ENCODE measurements at regions not wholly inside any gene's neighbourhood (a gene's known extent, or its start where the extent isn't known, plus 50 kb on each side); places are given as distances from the start of the nearest gene placed in this dataset.
A peak's percentile ranks its signal among the peaks of the same experiment; 100 is the strongest.

- peak; percentile 4 for DNase-seq (ENCODE audit: low read depth)
- no peak for TF ChIP-seq CTCF (IDR thresholded peaks at IDR 0.05; ENCODE audit: low read depth, low read length)
- TF ChIP-seq POLR2A (IDR thresholded peaks at IDR 0.05; ENCODE audit: extremely low read depth, insufficient read length): no peak
- TF ChIP-seq, protein P1, sequence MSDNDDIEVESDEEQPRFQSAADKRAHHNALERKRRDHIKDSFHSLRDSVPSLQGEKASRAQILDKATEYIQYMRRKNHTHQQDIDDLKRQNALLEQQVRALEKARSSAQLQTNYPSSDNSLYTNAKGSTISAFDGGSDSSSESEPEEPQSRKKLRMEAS (IDR thresholded peaks at IDR 0.05; ENCODE audit: low read depth, low read length): no peak
- TF ChIP-seq MYC (IDR thresholded peaks at IDR 0.05; ENCODE audit: low read depth, low read length): no peak
- no peak overlapping the region for H3K4me3 ChIP-seq (ENCODE audit: low read depth, low read length)
Measured at GRCh38 chr3:68378631-68379030, 553.7 kb downstream of the TAFA4 start.

DNA sequence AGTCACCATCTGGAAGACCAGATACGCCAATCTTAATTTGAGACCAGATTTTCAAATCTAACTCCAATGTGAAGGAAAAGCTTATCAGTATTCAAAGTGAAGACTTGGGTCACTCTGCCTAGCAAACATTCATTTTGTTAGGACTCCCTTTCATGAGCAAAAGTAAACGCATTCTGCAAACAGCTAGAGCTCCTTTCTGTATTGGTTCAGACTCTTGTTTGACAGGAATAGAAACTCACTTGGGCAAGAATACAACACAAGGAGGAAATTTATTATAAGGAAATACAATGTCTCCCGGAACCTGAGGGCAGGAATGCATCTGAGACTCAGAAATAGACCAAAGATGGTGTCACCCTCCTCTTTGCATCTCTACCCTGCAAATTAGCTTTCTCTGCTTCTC is 558.6 kb downstream of the TAFA4 start:
- no peak overlapping the region for H3K4me3 ChIP-seq (ENCODE audit: low read depth, low read length)
- DNase-seq (ENCODE audit: low read depth): no peak
- TF ChIP-seq POLR2A (IDR thresholded peaks at IDR 0.05; ENCODE audit: extremely low read depth, insufficient read length) (no peak), CTCF (IDR thresholded peaks at IDR 0.05; ENCODE audit: low read depth, low read length) (no peak), MYC (IDR thresholded peaks at IDR 0.05; ENCODE audit: low read depth, low read length) (no peak)
- TF ChIP-seq, protein P1 (IDR thresholded peaks at IDR 0.05; ENCODE audit: low read depth, low read length): no peak

DNA sequence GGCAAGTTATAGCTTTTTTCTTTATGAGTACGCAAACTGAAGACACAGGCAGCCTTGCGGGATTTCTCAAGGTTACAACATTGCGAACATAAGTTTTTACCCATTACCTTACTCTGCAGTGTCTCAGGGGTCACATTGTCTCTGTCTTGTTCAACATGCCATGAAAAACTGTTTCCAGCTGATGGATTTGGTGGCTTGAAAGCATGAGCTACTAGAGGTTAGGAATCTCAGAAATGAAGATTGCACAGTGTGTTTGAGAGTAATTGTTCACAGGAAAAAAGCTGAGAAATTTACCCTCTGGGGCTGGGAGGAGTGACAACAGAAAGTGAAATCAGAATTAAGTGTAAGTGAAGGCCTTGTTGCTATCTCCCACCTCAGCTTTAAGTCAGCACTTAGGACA is 568.6 kb downstream of the TAFA4 start:
- no peak for DNase-seq (ENCODE audit: low read depth)
- TF ChIP-seq CTCF (IDR thresholded peaks at IDR 0.05; ENCODE audit: low read depth, low read length): no peak
- no peak for TF ChIP-seq POLR2A (IDR thresholded peaks at IDR 0.05; ENCODE audit: extremely low read depth, insufficient read length)
- TF ChIP-seq, protein P1 (IDR thresholded peaks at IDR 0.05; ENCODE audit: low read depth, low read length): no peak
- no peak for TF ChIP-seq MYC (IDR thresholded peaks at IDR 0.05; ENCODE audit: low read depth, low read length)
- H3K4me3 ChIP-seq (ENCODE audit: low read depth, low read length): no peak overlapping the region

DNA sequence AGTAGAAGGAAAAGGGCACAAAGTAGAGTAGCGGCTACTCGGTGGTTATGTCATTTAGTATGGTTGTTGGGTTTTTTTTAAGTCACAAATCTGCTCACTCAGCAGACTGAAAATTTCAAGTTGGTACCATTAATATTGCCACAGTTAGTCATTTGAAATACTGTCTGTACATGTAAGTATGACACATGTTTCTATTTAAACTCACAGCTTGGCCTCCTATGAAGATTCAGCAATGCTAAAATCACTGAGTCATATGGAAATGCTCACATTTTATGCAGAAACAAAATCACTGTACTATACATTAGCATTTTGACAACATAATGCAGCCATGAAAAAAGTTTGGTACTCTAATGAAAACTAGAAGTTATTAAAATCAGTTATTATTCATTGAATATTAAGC is 571.9 kb downstream of the TAFA4 start:
- no peak for DNase-seq (ENCODE audit: low read depth)
- H3K4me3 ChIP-seq (ENCODE audit: low read depth, low read length): no peak overlapping the region
- TF ChIP-seq, protein P1 (IDR thresholded peaks at IDR 0.05; ENCODE audit: low read depth, low read length): no peak
- TF ChIP-seq MYC (IDR thresholded peaks at IDR 0.05; ENCODE audit: low read depth, low read length) (no peak), POLR2A (IDR thresholded peaks at IDR 0.05; ENCODE audit: extremely low read depth, insufficient read length) (no peak), CTCF (IDR thresholded peaks at IDR 0.05; ENCODE audit: low read depth, low read length) (no peak)

DNA sequence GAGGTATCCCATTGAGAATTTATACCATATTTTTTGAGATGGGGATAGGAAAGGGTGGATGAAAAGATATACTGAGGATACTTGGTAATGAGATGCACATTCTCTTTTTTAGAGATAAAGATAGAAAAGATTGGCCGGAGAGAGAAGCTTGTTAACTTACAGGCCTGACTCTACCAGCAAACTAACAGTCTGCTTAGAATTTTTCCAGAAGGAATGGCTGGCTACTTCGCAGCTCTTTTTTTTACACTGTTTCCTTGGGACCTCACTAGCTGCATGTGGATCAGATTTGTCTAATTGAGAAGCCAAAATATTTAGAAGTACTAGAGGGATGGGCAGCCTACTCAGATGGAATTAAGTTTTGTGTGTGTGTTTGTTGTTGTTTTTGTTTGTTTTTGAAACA is 586.6 kb downstream of the TAFA4 start:
- no peak for TF ChIP-seq CTCF (IDR thresholded peaks at IDR 0.05; ENCODE audit: low read depth, low read length)
- no peak for TF ChIP-seq MYC (IDR thresholded peaks at IDR 0.05; ENCODE audit: low read depth, low read length)
- TF ChIP-seq, protein P1 (IDR thresholded peaks at IDR 0.05; ENCODE audit: low read depth, low read length): no peak
- no peak for TF ChIP-seq POLR2A (IDR thresholded peaks at IDR 0.05; ENCODE audit: extremely low read depth, insufficient read length)
- no peak for DNase-seq (ENCODE audit: low read depth)
- no peak overlapping the region for H3K4me3 ChIP-seq (ENCODE audit: low read depth, low read length)

GRCh38 chr3:68342426-68342825 is 589.9 kb downstream of the TAFA4 start:
- H3K4me3 ChIP-seq (ENCODE audit: low read depth, low read length): no peak overlapping the region
- no peak for DNase-seq (ENCODE audit: low read depth)
- TF ChIP-seq MYC (IDR thresholded peaks at IDR 0.05; ENCODE audit: low read depth, low read length) (no peak), POLR2A (IDR thresholded peaks at IDR 0.05; ENCODE audit: extremely low read depth, insufficient read length) (no peak), CTCF (IDR thresholded peaks at IDR 0.05; ENCODE audit: low read depth, low read length) (no peak)
- TF ChIP-seq, protein P1 (IDR thresholded peaks at IDR 0.05; ENCODE audit: low read depth, low read length): no peak

Data from NB4 (cell line).